NCI-H1092 treated with DMSO at 0.1 percent for 48 hours (cell line): ENCODE measurements at regions not wholly inside any gene's neighbourhood (a gene's known extent, or its start where the extent isn't known, plus 50 kb on each side); places are given as distances from the start of the nearest gene placed in this dataset.

ENCODE experiments used
- DNase-seq: peaks from one replicate; lab custom pipeline; 2025; lab: John Stamatoyannopoulos, UW

- DNase-seq = no peak
Measured at GRCh38 chr10:128875030-128875744, 591.9 kb upstream of the MGMT start.

- no peak for DNase-seq
Measured at GRCh38 chr10:128875956-128876736, 590.9 kb upstream of the MGMT start.

- DNase-seq = no peak
Measured at GRCh38 chr10:128877141-128877540, 589.9 kb upstream of the MGMT start.

GRCh38 chr10:128877936-128878335 is 589.1 kb upstream of the MGMT start:
- DNase-seq = no peak

GRCh38 chr10:128879030-128879429 is 588.0 kb upstream of the MGMT start:
- no peak for DNase-seq

- DNase-seq = no peak
Measured at GRCh38 chr10:128879441-128880140, 587.5 kb upstream of the MGMT start.

- no peak for DNase-seq
Measured at GRCh38 chr10:128880159-128880725, 586.8 kb upstream of the MGMT start.

GRCh38 chr10:128881086-128881485 is 586.0 kb upstream of the MGMT start:
- no peak for DNase-seq

GRCh38 chr10:128883231-128884032 is 583.6 kb upstream of the MGMT start:
- DNase-seq = no peak

- no peak for DNase-seq
Measured at GRCh38 chr10:128884033-128884425, 583.0 kb upstream of the MGMT start.

GRCh38 chr10:128884496-128885072 is 582.5 kb upstream of the MGMT start:
- DNase-seq = no peak

- no peak for DNase-seq
Measured at GRCh38 chr10:128885573-128886555, 581.2 kb upstream of the MGMT start.

- DNase-seq = no peak
Measured at GRCh38 chr10:128887856-128888255, 579.2 kb upstream of the MGMT start.

GRCh38 chr10:128892005-128892404 is 575.0 kb upstream of the MGMT start:
- DNase-seq = no peak

- DNase-seq = no peak
Measured at GRCh38 chr10:128894641-128895040, 572.4 kb upstream of the MGMT start.

- DNase-seq = no peak
Measured at GRCh38 chr10:128895473-128895872, 571.6 kb upstream of the MGMT start.

- no peak for DNase-seq
Measured at GRCh38 chr10:128896116-128896795, 570.8 kb upstream of the MGMT start.

GRCh38 chr10:128896963-128897362 is 570.1 kb upstream of the MGMT start:
- no peak for DNase-seq

GRCh38 chr10:128897401-128898129 is 569.5 kb upstream of the MGMT start:
- no peak for DNase-seq
